ENCODE measurements at regions not wholly inside any gene's neighbourhood (a gene's known extent, or its start where the extent isn't known, plus 50 kb on each side); places are given as distances from the start of the nearest gene placed in this dataset.

GRCh38 chr5:155626592-155626991 lies 613.0 kb downstream of the KIF4B start:
- TF ChIP-seq POLR2A (IDR thresholded peaks at IDR 0.05; ENCODE audit: low read depth, low read length) (no peak), POLR2AphosphoS5 (IDR thresholded peaks at IDR 0.05; ENCODE audit: low read depth, low read length) (no peak)

Data from GM12892 (cell line).